ENCODE measurements at regions not wholly inside any gene's neighbourhood (a gene's known extent, or its start where the extent isn't known, plus 50 kb on each side); places are given as distances from the start of the nearest gene placed in this dataset.

- TF ChIP-seq ATF2 (IDR thresholded peaks at IDR 0.05; ENCODE audit: low read length) (no peak), MAFK (IDR thresholded peaks at IDR 0.05; ENCODE audit: low read depth, low read length) (no peak), POLR2AphosphoS5 (IDR thresholded peaks at IDR 0.05; ENCODE audit: low read depth, low read length) (no peak), CEBPB (IDR thresholded peaks at IDR 0.05; ENCODE audit: low read depth, low read length) (no peak), SIN3A (conservative IDR thresholded peaks at IDR 0.05 in 1 of 2, IDR thresholded peaks at IDR 0.05 in 1 of 2; ENCODE audit: low read depth in 1 of 2, low read length in 2 of 2) (no peak), HDAC2 (IDR thresholded peaks at IDR 0.05; ENCODE audit: borderline replicate concordance in 1 of 2, low read depth in 2 of 2, low read length in 2 of 2) (no peak), EZH2 (IDR thresholded peaks at IDR 0.05; ENCODE audit: low read depth, low read length, severe bottlenecking) (no peak), SP2 (IDR thresholded peaks at IDR 0.05; ENCODE audit: low read length) (no peak), TAF1 (IDR thresholded peaks at IDR 0.05; ENCODE audit: low read depth, low read length) (no peak), TBP (IDR thresholded peaks at IDR 0.05; ENCODE audit: low read depth, low read length) (no peak)
- TF ChIP-seq, protein P1, sequence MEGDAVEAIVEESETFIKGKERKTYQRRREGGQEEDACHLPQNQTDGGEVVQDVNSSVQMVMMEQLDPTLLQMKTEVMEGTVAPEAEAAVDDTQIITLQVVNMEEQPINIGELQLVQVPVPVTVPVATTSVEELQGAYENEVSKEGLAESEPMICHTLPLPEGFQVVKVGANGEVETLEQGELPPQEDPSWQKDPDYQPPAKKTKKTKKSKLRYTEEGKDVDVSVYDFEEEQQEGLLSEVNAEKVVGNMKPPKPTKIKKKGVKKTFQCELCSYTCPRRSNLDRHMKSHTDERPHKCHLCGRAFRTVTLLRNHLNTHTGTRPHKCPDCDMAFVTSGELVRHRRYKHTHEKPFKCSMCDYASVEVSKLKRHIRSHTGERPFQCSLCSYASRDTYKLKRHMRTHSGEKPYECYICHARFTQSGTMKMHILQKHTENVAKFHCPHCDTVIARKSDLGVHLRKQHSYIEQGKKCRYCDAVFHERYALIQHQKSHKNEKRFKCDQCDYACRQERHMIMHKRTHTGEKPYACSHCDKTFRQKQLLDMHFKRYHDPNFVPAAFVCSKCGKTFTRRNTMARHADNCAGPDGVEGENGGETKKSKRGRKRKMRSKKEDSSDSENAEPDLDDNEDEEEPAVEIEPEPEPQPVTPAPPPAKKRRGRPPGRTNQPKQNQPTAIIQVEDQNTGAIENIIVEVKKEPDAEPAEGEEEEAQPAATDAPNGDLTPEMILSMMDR (IDR thresholded peaks at IDR 0.05; ENCODE audit: control extremely low read depth in 1 of 3, insufficient read depth in 1 of 3, low read depth in 1 of 3, low read length in 3 of 3): no peak
Measured at GRCh38 chr7:69309601-69310000, 288.7 kb upstream of the AUTS2 start.

Data from H1 (cell line).